Omental fat pad (tissue), 3 donors: ENCODE measurements at regions not wholly inside any gene's neighbourhood (a gene's known extent, or its start where the extent isn't known, plus 50 kb on each side); places are given as distances from the start of the nearest gene placed in this dataset.

ENCODE experiments used
- ATAC-seq: fragments of 150-250 bp; one replicate; pipeline ENCODE4 v1.9.1; 2016; ENCODE audit warnings: mild to moderate bottlenecking, moderate library complexity; ENCODE audit not compliant: low FRiP score
- DNase-seq: peaks from one replicate; pipeline ENCODE4 v3.0.0-alpha.2; 2019; ENCODE audit warnings: low spot score
- CTCF ChIP-seq, 3 donors: fragments of 450-650 bp; IDR thresholded peaks; one replicate each; pipeline ENCODE4 v1.5.1; 2016 to 2017; ENCODE audit warnings: antibody characterized with exemption in 3 of 3, mild to moderate bottlenecking in 3 of 3, moderate library complexity in 2 of 3

GRCh38 chr4:125021189-125021588, 293.6 kb upstream of the FAT4 start:
- DNase-seq, result no peak
- TF ChIP-seq CTCF (IDR thresholded peaks at IDR 0.05), result no peak
- no peak for ATAC-seq

GRCh38 chr4:125020089-125021034, 294.4 kb upstream of the FAT4 start:
- no peak for DNase-seq
- TF ChIP-seq CTCF (IDR thresholded peaks at IDR 0.05), result no peak
- no peak for ATAC-seq

- no peak for DNase-seq
- no peak for TF ChIP-seq CTCF (IDR thresholded peaks at IDR 0.05)
- ATAC-seq, result no peak
Measured at GRCh38 chr4:125016892-125017299, 297.9 kb upstream of the FAT4 start.

- DNase-seq (no peak), ATAC-seq (no peak)
- no peak for TF ChIP-seq CTCF (IDR thresholded peaks at IDR 0.05)
Measured at GRCh38 chr4:125013891-125014290, 300.9 kb upstream of the FAT4 start.

GRCh38 chr4:125011646-125012045, 299.1 kb upstream of the ANKRD50 start:
- ATAC-seq (no peak), DNase-seq (no peak)
- TF ChIP-seq CTCF (IDR thresholded peaks at IDR 0.05), result no peak

GRCh38 chr4:125010796-125011503, 298.4 kb upstream of the ANKRD50 start:
- TF ChIP-seq CTCF (IDR thresholded peaks at IDR 0.05), result no peak
- no peak for DNase-seq
- ATAC-seq, result no peak
